HG03139 (cell line): ENCODE measurements at regions not wholly inside any gene's neighbourhood (a gene's known extent, or its start where the extent isn't known, plus 50 kb on each side); places are given as distances from the start of the nearest gene placed in this dataset.
"Not testable (repeated sequence)": the region's sequence is repeated elsewhere in the genome, so short reads cannot be mapped to it uniquely, and the experiment has no call there.

ENCODE experiments used
- ATAC-seq: cut with Tn5 transposase; IDR thresholded peaks from one replicate; pipeline ENCODE4 v1.9.1; 2021; ENCODE audit not compliant: unreplicated experiment

GRCh38 chr22:22773979-22774604 lies 113.5 kb upstream of the IGLL5 start:
- ATAC-seq, result no peak

- not testable (repeated sequence) for ATAC-seq
These were observed 112.9 kb upstream of the IGLL5 start for GRCh38 chr22:22774762-22775161.

- ATAC-seq, result no peak
These were observed 111.5 kb upstream of the IGLL5 start for GRCh38 chr22:22776121-22776520.

GRCh38 chr22:22779213-22779612 lies 108.4 kb upstream of the IGLL5 start:
- no peak for ATAC-seq

- no peak for ATAC-seq
These were observed 104.0 kb upstream of the IGLL5 start for GRCh38 chr22:22783575-22783974.

- no peak for ATAC-seq
These were observed 103.2 kb upstream of the IGLL5 start for GRCh38 chr22:22784249-22785039.

GRCh38 chr22:22785316-22786065 lies 102.1 kb upstream of the IGLL5 start:
- ATAC-seq, result no peak

GRCh38 chr22:22786301-22787115 lies 101.1 kb upstream of the IGLL5 start:
- ATAC-seq, result no peak

- ATAC-seq, result no peak
These were observed 100.5 kb upstream of the IGLL5 start for GRCh38 chr22:22787151-22787550.

GRCh38 chr22:22787786-22788459 lies 99.7 kb upstream of the IGLL5 start:
- no peak for ATAC-seq

GRCh38 chr22:22788460-22789037 lies 99.1 kb upstream of the IGLL5 start:
- ATAC-seq, result no peak

- ATAC-seq, result no peak
These were observed 98.2 kb upstream of the IGLL5 start for GRCh38 chr22:22789233-22789921.

- ATAC-seq, result no peak
These were observed 97.4 kb upstream of the IGLL5 start for GRCh38 chr22:22789922-22790845.

- no peak for ATAC-seq
These were observed 96.0 kb upstream of the IGLL5 start for GRCh38 chr22:22791438-22792181.

- ATAC-seq, result not testable (repeated sequence)
These were observed 95.3 kb upstream of the IGLL5 start for GRCh38 chr22:22792205-22792786.

- not testable (repeated sequence) for ATAC-seq
These were observed 92.0 kb upstream of the IGLL5 start for GRCh38 chr22:22795639-22796038.

- no peak for ATAC-seq
These were observed 90.9 kb upstream of the IGLL5 start for GRCh38 chr22:22796724-22797123.
